Natural killer cell (primary cell): ENCODE measurements at regions not wholly inside any gene's neighbourhood (a gene's known extent, or its start where the extent isn't known, plus 50 kb on each side); places are given as distances from the start of the nearest gene placed in this dataset.
"Not testable (repeated sequence)": the region's sequence is repeated elsewhere in the genome, so short reads cannot be mapped to it uniquely, and the experiment has no call there.

ENCODE experiments used
- ATAC-seq, 3 donors: fragments of 150-1000 bp in 2 of 3; fragments of 200-7000 bp in 1 of 3; cut with Tn5 transposase; 1 replicate in 1 of 3; 2 replicates in 2 of 3; pipeline ENCODE4 v1.10.0; 2021; ENCODE audit warnings: mild to moderate bottlenecking in 2 of 3, moderate library complexity in 2 of 3
- DNase-seq, 2 donors: peaks; one replicate each; pipeline versions ENCODE4 v3.0.0 to v3.0.0-alpha.2; 2013 to 2021; ENCODE audit warnings: mixed read lengths in 1 of 2
- H3K27ac ChIP-seq: one replicate; pipeline ENCODE4 v1.5.1; 2013; ENCODE audit warnings: mild to moderate bottlenecking, low read length
- H3K27me3 ChIP-seq: one replicate; pipeline ENCODE4 v1.6.1; 2013; ENCODE audit warnings: low read length; ENCODE audit not compliant: control insufficient read depth, insufficient read depth
- H3K36me3 ChIP-seq: one replicate; pipeline ENCODE4 v1.6.1; 2013; ENCODE audit warnings: low read length; ENCODE audit not compliant: control insufficient read depth, insufficient read depth
- H3K4me1 ChIP-seq: one replicate; pipeline ENCODE4 v1.6.1; 2013; ENCODE audit warnings: low read length; ENCODE audit not compliant: control insufficient read depth, insufficient read depth
- H3K4me3 ChIP-seq: one replicate; pipeline ENCODE4 v1.5.1; 2013; ENCODE audit warnings: low read length
- H3K9me3 ChIP-seq: one replicate; pipeline ENCODE4 v1.6.1; 2013; ENCODE audit warnings: low read length; ENCODE audit not compliant: control insufficient read depth, insufficient read depth
- H3K27ac Mint-ChIP-seq, 2 donors: one replicate each; pipeline ENCODE4 v1.8.0; 2022; ENCODE audit warnings: mild to moderate bottlenecking in 2 of 2, mixed read lengths in 2 of 2, moderate library complexity in 1 of 2
- H3K27me3 Mint-ChIP-seq, 2 donors: one replicate each; pipeline ENCODE4 v1.8.0; 2022; ENCODE audit warnings: low read depth in 2 of 2, mixed read lengths in 2 of 2
- H3K36me3 Mint-ChIP-seq: one replicate; pipeline ENCODE4 v1.8.0; 2022; ENCODE audit warnings: mixed read lengths
- H3K4me1 Mint-ChIP-seq, 2 donors: one replicate each; pipeline ENCODE4 v1.8.0; 2022; ENCODE audit warnings: mixed read lengths in 2 of 2
- H3K4me3 Mint-ChIP-seq: one replicate; pipeline ENCODE4 v1.8.0; 2022; ENCODE audit warnings: mild to moderate bottlenecking, moderate library complexity, mixed read lengths
- H3K9me3 Mint-ChIP-seq, 2 donors: one replicate each; pipeline ENCODE4 v1.8.0; 2022; ENCODE audit warnings: mixed read lengths in 2 of 2
- WGBS: methylation state at CpG from one replicate; pipeline ENCODE4 v1.1.7; 2013; ENCODE audit warnings: missing lambda C conversion rate; ENCODE audit not compliant: insufficient coverage; 5-methylcytosine and 5-hydroxymethylcytosine counted together
- intact Hi-C: fragments of 100-400 bp; cut with micrococcal nuclease; formaldehyde crosslinking; loops from one replicate; pipeline ENCODE4 v1.14.2; 2022
- TF ChIP-seq, protein P1 (sequence below): fragments of 200-600 bp; IDR thresholded peaks from one replicate; pipeline ENCODE4 v1.8.0; 2022; ENCODE audit warnings: antibody characterized with exemption

DNA sequence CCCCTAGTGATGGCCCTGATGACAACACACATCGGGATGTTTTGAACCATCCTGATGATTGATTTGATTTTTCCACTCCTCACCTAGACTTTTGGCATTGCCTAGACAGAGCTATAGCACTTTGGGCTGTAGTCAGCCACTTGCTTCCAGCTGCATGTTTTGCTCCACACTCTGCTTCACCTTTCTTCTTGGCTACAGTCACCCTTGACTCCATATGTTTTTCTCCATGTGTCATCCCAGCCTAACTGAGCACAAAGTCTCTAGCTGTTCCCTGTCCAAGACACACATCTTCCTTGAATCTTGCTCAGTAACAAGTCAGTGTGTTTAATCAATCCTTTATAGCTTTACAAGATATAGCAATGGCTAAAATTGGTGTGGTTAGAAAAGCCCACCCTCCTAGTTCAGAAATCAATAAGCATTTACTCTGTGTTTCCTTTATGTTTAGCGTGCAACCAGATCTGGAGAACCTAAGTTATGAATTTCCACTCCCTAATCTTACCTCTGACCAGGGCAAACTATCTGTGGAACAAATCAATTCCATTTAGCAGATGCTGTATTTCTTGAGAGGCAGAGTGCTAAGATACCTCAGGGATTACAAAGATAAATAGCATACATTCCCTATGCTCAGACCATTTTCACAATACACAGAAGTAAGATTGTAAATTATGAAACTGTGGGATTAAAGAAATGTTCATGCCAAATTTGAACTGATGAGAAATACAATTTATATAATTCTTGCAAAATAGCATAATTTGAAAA lies 98.4 kb upstream of the LYPLAL1 start:
- no peaks in the 10 kb centered on the region for H3K4me1 Mint-ChIP-seq
- H3K9me3 Mint-ChIP-seq: peaks cover 21 to 23% of the 10 kb centered on the region in 2 donors
- intact Hi-C loops: no loop called here
- no peaks in the 10 kb centered on the region for H3K36me3 ChIP-seq
- DNase-seq: no peak
- no peaks in the 10 kb centered on the region for H3K9me3 ChIP-seq
- no peaks in the 10 kb centered on the region for H3K27me3 ChIP-seq
- H3K4me1 ChIP-seq: no peaks in the 10 kb centered on the region
- 91% methylated on average over 2 of the region's 2 CpGs for WGBS
- no peak overlapping the region for H3K27ac ChIP-seq
- H3K36me3 Mint-ChIP-seq: no peaks in the 10 kb centered on the region
- H3K27ac Mint-ChIP-seq: no peak overlapping the region
- H3K27me3 Mint-ChIP-seq: no peaks in the 10 kb centered on the region
- H3K4me3 Mint-ChIP-seq: no peak overlapping the region
- TF ChIP-seq, protein P1, sequence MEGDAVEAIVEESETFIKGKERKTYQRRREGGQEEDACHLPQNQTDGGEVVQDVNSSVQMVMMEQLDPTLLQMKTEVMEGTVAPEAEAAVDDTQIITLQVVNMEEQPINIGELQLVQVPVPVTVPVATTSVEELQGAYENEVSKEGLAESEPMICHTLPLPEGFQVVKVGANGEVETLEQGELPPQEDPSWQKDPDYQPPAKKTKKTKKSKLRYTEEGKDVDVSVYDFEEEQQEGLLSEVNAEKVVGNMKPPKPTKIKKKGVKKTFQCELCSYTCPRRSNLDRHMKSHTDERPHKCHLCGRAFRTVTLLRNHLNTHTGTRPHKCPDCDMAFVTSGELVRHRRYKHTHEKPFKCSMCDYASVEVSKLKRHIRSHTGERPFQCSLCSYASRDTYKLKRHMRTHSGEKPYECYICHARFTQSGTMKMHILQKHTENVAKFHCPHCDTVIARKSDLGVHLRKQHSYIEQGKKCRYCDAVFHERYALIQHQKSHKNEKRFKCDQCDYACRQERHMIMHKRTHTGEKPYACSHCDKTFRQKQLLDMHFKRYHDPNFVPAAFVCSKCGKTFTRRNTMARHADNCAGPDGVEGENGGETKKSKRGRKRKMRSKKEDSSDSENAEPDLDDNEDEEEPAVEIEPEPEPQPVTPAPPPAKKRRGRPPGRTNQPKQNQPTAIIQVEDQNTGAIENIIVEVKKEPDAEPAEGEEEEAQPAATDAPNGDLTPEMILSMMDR: no peak
- no peak overlapping the region for H3K4me3 ChIP-seq
- no peak for ATAC-seq

DNA sequence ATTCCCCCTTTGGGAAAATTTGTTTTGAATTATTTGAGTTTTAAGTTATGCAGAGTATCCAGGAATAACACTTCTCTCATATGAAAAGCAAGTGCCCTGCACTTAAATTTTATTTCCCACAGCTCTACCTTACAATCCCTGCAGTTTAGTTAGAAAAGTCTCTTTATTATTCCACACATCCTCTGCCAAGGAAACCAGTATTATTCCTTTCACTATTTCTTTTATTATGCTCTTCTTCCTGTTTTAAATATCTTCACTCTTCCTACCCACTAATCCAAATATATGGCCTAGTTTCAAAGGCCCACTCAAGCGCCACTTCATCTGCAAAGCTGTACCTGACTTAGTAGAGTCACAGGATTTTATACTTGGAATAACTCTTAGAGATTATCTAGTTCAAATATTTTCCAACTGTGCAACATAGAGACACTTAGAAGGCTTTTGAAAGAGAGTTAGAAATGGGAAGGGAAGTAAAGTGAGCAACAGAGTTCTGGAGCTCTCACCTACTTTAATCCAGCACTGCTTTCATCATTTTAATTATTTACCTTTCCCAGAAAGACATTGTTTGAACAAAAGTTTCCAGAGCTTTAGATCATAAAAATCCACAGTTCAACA lies 97.2 kb upstream of the LYPLAL1 start:
- Histone ChIP-seq H3K36me3 (no peaks in the 10 kb centered on the region), H3K4me1 (no peaks in the 10 kb centered on the region), H3K27me3 (no peaks in the 10 kb centered on the region), H3K27ac (no peak overlapping the region), H3K9me3 (no peaks in the 10 kb centered on the region), H3K4me3 (no peak overlapping the region)
- DNase-seq (no peak), ATAC-seq (no peak)
- intact Hi-C loops: no loop called here
- H3K27ac Mint-ChIP-seq: no peak overlapping the region
- no peaks in the 10 kb centered on the region for H3K4me1 Mint-ChIP-seq
- no peak overlapping the region for H3K4me3 Mint-ChIP-seq
- H3K9me3 Mint-ChIP-seq: peaks cover 15 to 16% of the 10 kb centered on the region in 2 donors
- H3K27me3 Mint-ChIP-seq: no peaks in the 10 kb centered on the region
- TF ChIP-seq, protein P1: no peak
- WGBS: no CpG with 5 or more reads among the region's 1 CpG
- no peaks in the 10 kb centered on the region for H3K36me3 Mint-ChIP-seq

DNA sequence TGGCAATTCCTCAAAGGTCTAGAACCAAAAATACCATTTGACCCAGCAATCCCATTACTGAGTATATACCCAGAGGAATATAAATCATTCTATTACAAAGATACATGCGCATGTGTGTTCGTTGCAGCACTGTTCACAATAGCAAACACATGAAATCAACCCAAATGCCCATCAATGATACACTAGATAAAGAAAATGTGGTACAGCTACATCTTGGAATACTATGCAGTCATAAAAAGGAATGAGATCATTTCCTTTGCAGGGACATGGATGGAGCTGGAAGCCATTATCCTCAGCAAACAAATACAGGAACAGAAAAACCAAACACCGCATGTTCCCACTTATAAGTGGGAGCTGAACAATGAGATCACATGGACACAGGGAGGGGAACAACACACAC lies 95.9 kb upstream of the LYPLAL1 start:
- H3K9me3 ChIP-seq, H3K27ac ChIP-seq, H3K36me3 Mint-ChIP-seq, H3K27me3 ChIP-seq, DNase-seq, H3K36me3 ChIP-seq, H3K4me3 ChIP-seq, intact Hi-C loops, H3K27ac Mint-ChIP-seq, H3K27me3 Mint-ChIP-seq, H3K4me3 Mint-ChIP-seq, ATAC-seq, H3K4me1 Mint-ChIP-seq, H3K4me1 ChIP-seq: not testable (repeated sequence)
- 100% methylated on average over 1 of the region's 3 CpGs for WGBS
- H3K9me3 Mint-ChIP-seq: peaks cover 16 to 17% of the 10 kb centered on the region in 2 donors

DNA sequence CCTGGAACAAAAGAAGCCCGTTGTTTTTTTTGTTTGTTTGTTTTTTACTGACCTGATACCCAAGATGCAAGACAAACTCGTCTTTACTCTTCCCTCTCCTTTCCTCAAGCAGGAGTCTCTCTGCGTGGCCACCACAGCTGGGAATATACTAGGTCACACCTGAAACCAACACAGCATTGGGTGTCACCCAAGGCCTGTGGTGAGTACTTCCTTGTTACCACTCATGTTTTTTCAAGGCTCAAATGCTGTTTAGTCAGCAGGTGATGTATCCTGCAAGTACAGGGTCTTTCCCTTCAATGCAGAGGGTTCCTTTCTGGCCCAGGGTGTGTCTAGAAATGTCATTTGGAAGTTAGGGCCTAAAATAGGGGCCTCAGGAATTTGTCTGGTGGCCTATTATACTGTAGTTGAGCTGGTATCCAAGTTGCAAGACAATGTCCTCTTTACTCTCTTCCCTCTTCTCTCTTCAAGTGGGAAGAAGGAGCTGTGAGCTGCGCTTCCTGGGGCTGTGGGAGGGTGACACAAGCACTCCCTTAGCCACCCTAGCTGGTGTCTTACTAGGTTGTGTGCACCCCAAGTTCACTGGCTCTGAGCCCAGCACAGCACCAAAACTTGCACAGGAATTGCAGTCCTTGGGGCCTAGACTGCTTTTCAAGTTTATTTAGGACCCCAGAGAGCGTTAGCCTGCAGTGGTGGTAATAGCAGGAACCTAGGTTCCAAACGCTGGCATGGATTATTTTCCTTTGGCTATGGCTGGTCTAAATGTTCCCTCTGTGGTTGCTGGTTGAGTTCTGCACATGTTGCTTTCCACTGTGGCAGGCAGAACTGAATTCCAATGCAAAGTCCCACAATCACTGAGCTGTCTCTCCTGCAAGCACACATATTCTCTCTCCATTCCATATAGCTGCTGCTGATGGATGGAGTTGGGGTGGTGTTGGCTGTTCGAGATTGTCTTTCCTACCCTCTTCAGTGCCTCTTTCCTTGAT lies 91.4 kb upstream of the LYPLAL1 start:
- Mint-ChIP-seq H3K9me3 (peaks cover 20 to 22% of the 10 kb centered on the region in 2 donors), H3K36me3 (no peaks in the 10 kb centered on the region), H3K27me3 (no peaks in the 10 kb centered on the region), H3K4me1 (no peaks in the 10 kb centered on the region), H3K27ac (no peak overlapping the region), H3K4me3 (no peak overlapping the region)
- no peak for ATAC-seq
- DNase-seq: no peak
- 82% methylated on average over 6 of the region's 7 CpGs for WGBS
- no peaks in the 10 kb centered on the region for H3K4me1 ChIP-seq
- no peak overlapping the region for H3K4me3 ChIP-seq
- H3K36me3 ChIP-seq: no peaks in the 10 kb centered on the region
- intact Hi-C loops: no loop called here
- H3K9me3 ChIP-seq: no peaks in the 10 kb centered on the region
- no peaks in the 10 kb centered on the region for H3K27me3 ChIP-seq
- TF ChIP-seq, protein P1: no peak
- H3K27ac ChIP-seq: no peak overlapping the region
